DOHH2 (cell line): ENCODE measurements at regions not wholly inside any gene's neighbourhood (a gene's known extent, or its start where the extent isn't known, plus 50 kb on each side); places are given as distances from the start of the nearest gene placed in this dataset.

Experiments used
- CTCF ChIP-seq: fragments of 200-600 bp; sonication (generic); IDR thresholded peaks from one replicate; pipeline ENCODE4 v1.5.1; 2014; ENCODE audit warnings: antibody characterized with exemption, mild to moderate bottlenecking, low read depth, low read length; ENCODE audit not compliant: poor library complexity, severe bottlenecking
- EZH2phosphoT487 ChIP-seq: fragments of 200-600 bp; sonication (generic); IDR thresholded peaks from 2 replicates; pipeline ENCODE4 v1.6.1; 2017; ENCODE audit warnings: borderline replicate concordance, mild to moderate bottlenecking, antibody characterized with exemption, low read length, moderate library complexity, mixed read lengths

- TF ChIP-seq EZH2phosphoT487 (no peak), CTCF (no peak)
Observed at GRCh38 chr6:113629256-113629655, 227.9 kb upstream of the MARCKS start.
